T-cell (primary cell): ENCODE measurements at regions not wholly inside any gene's neighbourhood (a gene's known extent, or its start where the extent isn't known, plus 50 kb on each side); places are given as distances from the start of the nearest gene placed in this dataset.
"Not testable (repeated sequence)": the region's sequence is repeated elsewhere in the genome, so short reads cannot be mapped to it uniquely, and the experiment has no call there.

Experiments
- ATAC-seq, 4 experiments: fragments of 200-7000 bp in 3 of 4; fragments of 150-1000 bp in 1 of 4; cut with Tn5 transposase; replicated peaks in 1 of 4; 1 replicate in 3 of 4; 2 replicates in 1 of 4; pipeline ENCODE4 v1.10.0; 2021; ENCODE audit warnings: moderate library complexity in 3 of 4, mild to moderate bottlenecking in 2 of 4, moderate number of reproducible peaks in 1 of 4
- CTCF ChIA-PET, 2 donors: fragments of 300-600 bp; sonication (Branson Sonifier 250); formaldehyde crosslinking; loops; one replicate each; lab custom pipeline; 2022; ENCODE audit warnings: antibody characterized with exemption in 2 of 2; lab: Charles Lee
- POLR2A ChIA-PET, 2 donors: fragments of 300-600 bp; sonication (Branson Sonifier 250); formaldehyde crosslinking; loops; one replicate each; lab custom pipeline; 2022; ENCODE audit warnings: antibody characterized with exemption in 2 of 2; lab: Charles Lee
- DNase-seq, 35 experiments: peaks; one replicate each; pipeline versions ENCODE4 v3.0.0 to v3.0.0-alpha.2; 2013 to 2023
- H3K27ac ChIP-seq: one replicate; pipeline ENCODE4 v1.5.1; 2013; ENCODE audit warnings: low read length
- H3K27me3 ChIP-seq, 2 experiments: replicated peaks in 1 of 2; 1 replicate in 1 of 2; 2 replicates in 1 of 2; pipeline versions ENCODE4 v1.6.1 to v1.7.0; 2013; ENCODE audit warnings: low read length in 1 of 2, mixed read lengths in 1 of 2; ENCODE audit not compliant: control insufficient read depth in 2 of 2, insufficient read depth in 2 of 2; ENCODE audit errors: extremely low read depth in 1 of 2
- H3K36me3 ChIP-seq, 2 donors: 1 replicate in 1 of 2; 2 replicates in 1 of 2; pipeline versions ENCODE4 v1.6.1 to v1.7.0; 2013; ENCODE audit warnings: low read length in 1 of 2; ENCODE audit not compliant: control insufficient read depth in 2 of 2, insufficient read depth in 1 of 2; ENCODE audit errors: extremely low read depth in 1 of 2
- H3K4me1 ChIP-seq, 2 experiments: 1 replicate in 1 of 2; 2 replicates in 1 of 2; pipeline versions ENCODE4 v1.6.1 to v1.7.0; 2013; ENCODE audit warnings: low read length in 2 of 2, mixed read lengths in 1 of 2; ENCODE audit not compliant: insufficient read depth in 2 of 2, control insufficient read depth in 1 of 2; ENCODE audit errors: extremely low read depth in 1 of 2
- H3K4me3 ChIP-seq, 2 donors: 1 replicate in 1 of 2; 2 replicates in 1 of 2; pipeline versions ENCODE4 v1.5.1 to v1.7.0; 2013; ENCODE audit warnings: mild to moderate bottlenecking in 2 of 2, low read length in 1 of 2, moderate library complexity in 1 of 2; ENCODE audit not compliant: control insufficient read depth in 1 of 2; ENCODE audit errors: extremely low read depth in 1 of 2
- H3K9me3 ChIP-seq: 2 replicates; pipeline ENCODE4 v1.7.0; 2013
- H3K27ac Mint-ChIP-seq, 2 donors: one replicate each; pipeline ENCODE4 v1.8.0; 2020 to 2021; ENCODE audit warnings: mild to moderate bottlenecking in 2 of 2, mixed read lengths in 2 of 2
- H3K27me3 Mint-ChIP-seq, 2 donors: one replicate each; pipeline ENCODE4 v1.8.0; 2021 to 2022; ENCODE audit warnings: mixed read lengths in 2 of 2
- H3K36me3 Mint-ChIP-seq: one replicate; pipeline ENCODE4 v1.8.0; 2021; ENCODE audit warnings: mixed read lengths
- H3K4me1 Mint-ChIP-seq, 3 donors: one replicate each; pipeline ENCODE4 v1.8.0; 2020 to 2022; ENCODE audit warnings: mixed read lengths in 3 of 3, mild to moderate bottlenecking in 1 of 3
- H3K4me3 Mint-ChIP-seq, 3 donors: one replicate each; pipeline ENCODE4 v1.8.0; 2020 to 2022; ENCODE audit warnings: mild to moderate bottlenecking in 3 of 3, mixed read lengths in 3 of 3, moderate library complexity in 3 of 3
- H3K9me3 Mint-ChIP-seq, 3 donors: one replicate each; pipeline ENCODE4 v1.8.0; 2020 to 2022; ENCODE audit warnings: mixed read lengths in 3 of 3
- WGBS: methylation state at CpG from one replicate; pipeline ENCODE4 v1.1.5; 2013; ENCODE audit warnings: missing lambda C conversion rate; ENCODE audit not compliant: insufficient coverage; 5-methylcytosine and 5-hydroxymethylcytosine counted together

DNA sequence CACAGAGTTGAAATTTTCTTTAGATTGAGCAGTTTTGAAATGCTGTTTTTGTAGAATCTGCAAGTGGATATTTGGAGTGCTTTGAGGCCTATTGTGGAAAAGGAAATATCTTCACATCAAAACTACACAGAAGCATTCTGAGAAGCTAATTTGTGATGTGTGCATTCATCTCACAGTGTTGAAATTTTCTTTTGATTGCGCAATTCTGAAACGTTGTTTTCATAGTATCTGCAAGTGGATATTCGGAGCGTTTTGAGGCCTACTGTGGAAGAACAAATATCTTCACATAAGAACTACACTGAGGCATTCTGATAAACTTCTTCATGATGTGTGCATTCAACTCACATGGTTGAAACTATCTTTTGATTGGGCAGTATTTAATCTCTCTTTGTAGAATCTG lies 3143.4 kb upstream of the OR11H1 start:
- POLR2A ChIA-PET, H3K36me3 Mint-ChIP-seq, H3K4me3 Mint-ChIP-seq, H3K4me3 ChIP-seq, H3K9me3 ChIP-seq, H3K27ac ChIP-seq, DNase-seq, H3K27me3 Mint-ChIP-seq, H3K36me3 ChIP-seq, ATAC-seq, H3K27me3 ChIP-seq, H3K27ac Mint-ChIP-seq, H3K4me1 ChIP-seq, CTCF ChIA-PET: not testable (repeated sequence)
- H3K4me1 Mint-ChIP-seq: peaks cover 0 to 23% (median 12%) of the 10 kb centered on the region in 3 donors
- 70% methylated on average over 2 of the region's 4 CpGs for WGBS
- H3K9me3 Mint-ChIP-seq: peaks cover 21 to 47% (median 29%) of the 10 kb centered on the region in 3 donors

DNA sequence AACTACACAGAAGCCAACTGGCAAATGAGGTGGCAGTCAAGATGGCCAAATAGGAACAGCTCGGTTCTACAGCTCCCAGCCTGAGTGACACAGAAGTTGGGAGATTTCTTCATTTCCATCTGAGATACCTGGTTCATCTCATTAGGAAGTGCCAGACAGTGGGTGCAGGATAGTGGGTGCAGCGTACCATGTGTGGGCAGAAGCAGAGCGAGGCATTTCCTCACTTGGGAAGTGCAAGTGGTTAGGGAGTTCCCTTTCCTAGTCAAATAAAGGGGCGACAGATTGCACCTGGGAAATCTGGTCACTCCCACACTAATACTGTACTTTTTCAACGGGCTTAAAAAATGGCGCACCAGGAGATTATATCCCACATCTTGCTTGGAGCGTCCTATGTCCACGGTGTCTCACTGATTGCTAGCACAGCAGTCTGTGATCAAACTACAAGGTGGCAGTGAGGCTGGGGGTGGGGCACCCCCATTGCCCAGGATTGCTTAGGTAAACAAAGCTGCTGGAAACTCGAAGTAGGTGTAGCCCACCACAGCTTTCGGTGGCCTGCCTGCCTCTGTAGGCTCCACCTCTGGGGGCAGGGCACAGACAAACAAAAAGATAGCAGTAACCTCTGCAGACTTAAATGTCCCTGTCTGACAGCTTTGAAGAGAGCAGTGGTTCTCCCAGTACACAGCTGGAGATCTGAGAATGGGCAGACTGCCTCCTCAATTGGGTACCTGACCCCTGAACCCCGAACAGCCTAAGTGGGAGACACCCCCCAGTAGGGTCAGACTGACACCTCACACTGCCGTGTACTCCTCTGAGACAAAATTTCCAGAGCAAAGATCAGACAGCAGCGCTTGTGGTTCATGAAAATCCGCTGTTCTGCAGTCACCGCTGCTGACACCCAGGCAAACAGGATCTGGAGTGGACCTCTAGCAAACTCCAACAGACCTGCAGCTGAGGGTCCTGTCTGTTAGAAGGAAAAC lies 3138.9 kb upstream of the OR11H1 start:
- H3K36me3 ChIP-seq, H3K36me3 Mint-ChIP-seq, H3K27me3 ChIP-seq, ATAC-seq, H3K27me3 Mint-ChIP-seq, H3K4me3 Mint-ChIP-seq, H3K27ac ChIP-seq, POLR2A ChIA-PET, H3K9me3 ChIP-seq, H3K27ac Mint-ChIP-seq, CTCF ChIA-PET, H3K4me1 ChIP-seq: not testable (repeated sequence)
- Mint-ChIP-seq H3K9me3 (peaks cover 32 to 47% (median 42%) of the 10 kb centered on the region in 3 donors), H3K4me1 (peaks cover 0 to 11% (median 3%) of the 10 kb centered on the region in 3 donors)
- WGBS: 69% methylated on average over 12 of the region's 15 CpGs
- H3K4me3 ChIP-seq: peak overlapping the region in 1 of 2 donors; percentile 15
- DNase-seq: peak in 2 of 35 experiments; percentile 4 to 9

DNA sequence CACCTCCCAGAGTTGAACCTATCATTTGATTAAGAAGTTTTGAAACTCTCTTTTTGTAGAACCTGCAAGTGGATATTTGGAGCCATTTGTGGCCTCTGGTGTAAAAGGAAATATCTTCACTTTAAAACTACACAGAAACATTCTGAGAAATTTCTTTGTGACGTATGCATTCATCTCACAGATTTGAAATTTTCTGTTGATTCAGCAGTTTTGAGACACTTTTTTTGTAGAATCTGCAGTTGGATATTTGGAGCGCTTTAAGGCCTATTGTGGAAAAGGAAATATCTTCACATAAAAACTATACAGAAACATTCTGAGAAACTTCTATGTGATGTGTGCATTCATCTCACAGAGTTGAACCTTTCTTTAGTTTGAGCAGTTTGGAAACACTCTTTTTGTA lies 3130.7 kb upstream of the OR11H1 start:
- DNase-seq, H3K9me3 ChIP-seq, H3K27me3 ChIP-seq, H3K27ac Mint-ChIP-seq, H3K4me3 ChIP-seq, ATAC-seq, H3K4me1 ChIP-seq, H3K36me3 ChIP-seq, H3K36me3 Mint-ChIP-seq, CTCF ChIA-PET, H3K27ac ChIP-seq, POLR2A ChIA-PET, H3K27me3 Mint-ChIP-seq, H3K4me3 Mint-ChIP-seq: not testable (repeated sequence)
- Mint-ChIP-seq H3K4me1 (peaks cover 0 to 31% (median 7%) of the 10 kb centered on the region in 3 donors), H3K9me3 (peaks cover 21 to 32% (median 28%) of the 10 kb centered on the region in 3 donors)
- WGBS: no CpG with 5 or more reads among the region's 2 CpGs

DNA sequence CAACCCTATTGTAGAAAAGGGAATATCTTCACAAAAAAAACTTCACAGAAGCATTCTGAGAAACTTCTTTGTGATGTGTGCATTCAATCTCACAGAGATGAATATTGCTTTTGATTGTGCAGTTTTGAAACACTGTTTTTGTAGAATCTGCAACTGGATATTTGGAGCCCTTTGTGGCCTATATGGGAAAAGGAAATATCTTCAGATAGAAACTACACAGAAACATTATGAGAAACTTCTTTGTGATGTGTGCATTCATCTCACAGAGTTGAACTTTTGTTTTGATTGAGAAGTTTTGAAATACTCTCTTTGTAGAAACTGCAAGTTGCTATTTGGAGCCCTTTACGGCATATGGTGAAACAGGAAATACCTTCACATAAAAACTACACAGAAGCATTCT lies 3126.1 kb upstream of the OR11H1 start:
- not testable (repeated sequence) for H3K4me3 Mint-ChIP-seq
- no CpG with 5 or more reads among the region's 1 CpG for WGBS

DNA sequence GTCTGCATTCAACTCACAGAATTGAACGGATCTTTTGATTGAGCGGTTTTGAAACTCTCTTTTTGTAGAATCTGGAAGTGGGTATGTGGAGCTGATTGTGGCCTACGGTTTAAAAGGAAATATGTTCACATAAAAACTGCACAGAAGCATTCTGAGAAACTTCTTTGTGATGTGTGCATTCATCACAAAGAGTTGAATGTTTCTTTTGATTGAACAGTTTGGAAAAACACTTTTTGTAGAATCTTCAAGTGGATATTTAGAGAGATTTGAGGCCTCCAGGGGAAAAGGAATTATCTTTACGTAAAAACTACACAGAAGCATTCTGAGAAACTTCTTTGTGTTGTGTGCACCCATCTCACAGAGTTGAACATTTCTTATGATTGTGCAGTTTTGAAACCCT lies 3125.5 kb upstream of the OR11H1 start:
- H3K4me3 Mint-ChIP-seq, H3K27ac Mint-ChIP-seq, H3K4me3 ChIP-seq, DNase-seq, ATAC-seq, H3K4me1 ChIP-seq, H3K9me3 ChIP-seq, H3K27me3 Mint-ChIP-seq, POLR2A ChIA-PET, H3K27me3 ChIP-seq, CTCF ChIA-PET, H3K27ac ChIP-seq, H3K36me3 Mint-ChIP-seq, H3K36me3 ChIP-seq: not testable (repeated sequence)
- 86% methylated on average over 1 of the region's 4 CpGs for WGBS
- H3K9me3 Mint-ChIP-seq: peaks cover 27 to 53% (median 30%) of the 10 kb centered on the region in 3 donors
- H3K4me1 Mint-ChIP-seq: peaks cover 9 to 63% (median 36%) of the 10 kb centered on the region in 3 donors

More for the DNA sequence above, 3126.1 kb upstream of the OR11H1 start:
- H3K4me1 ChIP-seq, H3K9me3 ChIP-seq, DNase-seq, POLR2A ChIA-PET, H3K36me3 Mint-ChIP-seq, H3K27ac ChIP-seq, ATAC-seq, H3K36me3 ChIP-seq, H3K4me3 ChIP-seq, H3K27me3 Mint-ChIP-seq, H3K27me3 ChIP-seq, H3K27ac Mint-ChIP-seq, CTCF ChIA-PET: not testable (repeated sequence)
- H3K4me1 Mint-ChIP-seq: peaks cover 7 to 62% (median 33%) of the 10 kb centered on the region in 3 donors
- H3K9me3 Mint-ChIP-seq: peaks cover 28 to 50% (median 35%) of the 10 kb centered on the region in 3 donors

DNA sequence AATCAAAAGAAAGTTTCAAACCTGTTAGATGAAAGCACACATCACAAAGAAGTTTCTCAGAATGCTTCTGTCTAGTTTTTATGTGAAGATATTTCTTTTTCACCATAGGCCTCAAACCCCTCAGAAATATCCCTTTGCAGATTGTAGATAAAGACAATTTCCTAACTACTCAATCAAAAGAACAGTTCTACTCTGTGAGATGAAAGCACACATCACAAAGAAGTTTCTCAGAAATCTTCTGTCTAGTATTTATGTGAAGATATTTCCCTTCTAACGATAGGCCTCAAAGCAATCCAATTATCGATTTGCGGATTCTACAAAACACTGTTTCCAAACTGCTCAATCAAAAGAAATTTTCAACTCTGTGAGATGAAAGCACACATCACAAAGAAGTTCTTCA lies 3092.1 kb upstream of the OR11H1 start:
- CTCF ChIA-PET, H3K36me3 Mint-ChIP-seq, H3K9me3 ChIP-seq, H3K4me1 Mint-ChIP-seq, H3K27me3 Mint-ChIP-seq, H3K4me3 ChIP-seq, H3K27me3 ChIP-seq, ATAC-seq, H3K4me3 Mint-ChIP-seq, POLR2A ChIA-PET, H3K27ac Mint-ChIP-seq, H3K27ac ChIP-seq, H3K4me1 ChIP-seq, H3K36me3 ChIP-seq, DNase-seq: not testable (repeated sequence)
- H3K9me3 Mint-ChIP-seq: peaks cover 10 to 35% (median 24%) of the 10 kb centered on the region in 3 donors
- no CpG with 5 or more reads among the region's 3 CpGs for WGBS
